Caco-2 (cell line): ENCODE measurements at regions not wholly inside any gene's neighbourhood (a gene's known extent, or its start where the extent isn't known, plus 50 kb on each side); places are given as distances from the start of the nearest gene placed in this dataset.

ENCODE experiments used
- BruUV-seq: library from RNA; stranded (reverse); fragments of 400-500 nt; replicated peaks from 2 replicates; lab custom pipeline; 2021; lab: Mats Ljungman, UMichigan
- CTCF ChIA-PET: fragments of 300-600 bp; sonication (Branson Sonifier 250); formaldehyde crosslinking; loops from one replicate; lab custom pipeline; 2022; ENCODE audit warnings: antibody characterized with exemption; lab: Charles Lee
- POLR2A ChIA-PET: fragments of 300-600 bp; sonication (Branson Sonifier 250); formaldehyde crosslinking; loops from one replicate; lab custom pipeline; 2022; ENCODE audit warnings: antibody characterized with exemption; lab: Charles Lee
- DNase-seq, 2 experiments: peaks; one replicate each; pipeline versions ENCODE4 v3.0.0 to v3.0.0-alpha.2; 2020 to 2022
- H3K27me3 ChIP-seq: replicated peaks from 2 replicates; pipeline ENCODE4 v1.6.0; 2011; ENCODE audit warnings: low read length; ENCODE audit not compliant: control insufficient read depth, insufficient read depth
- H3K36me3 ChIP-seq: 2 replicates; pipeline ENCODE4 v1.5.1; 2011; ENCODE audit warnings: low read length; ENCODE audit not compliant: control insufficient read depth, insufficient read depth
- H3K4me1 ChIP-seq: fragments of 250-450 bp; sonication (Bioruptor Pico); 2 replicates; pipeline ENCODE4 v1.5.1; 2020; ENCODE audit warnings: mild to moderate bottlenecking
- H3K4me3 ChIP-seq: 2 replicates; pipeline ENCODE4 v1.5.1; 2011; ENCODE audit warnings: low read depth, mild to moderate bottlenecking, control low read depth, low read length
- H3K9me3 ChIP-seq: fragments of 250-450 bp; sonication (Bioruptor Pico); 2 replicates; pipeline ENCODE4 v1.5.1; 2020; ENCODE audit warnings: mild to moderate bottlenecking, moderate library complexity
- H3K27ac Mint-ChIP-seq: one replicate; pipeline ENCODE4 v1.8.0; 2022; ENCODE audit warnings: mixed read lengths; ENCODE audit not compliant: unreplicated experiment
- H3K27me3 Mint-ChIP-seq: one replicate; pipeline ENCODE4 v1.8.0; 2022; ENCODE audit warnings: mixed read lengths; ENCODE audit not compliant: insufficient read depth, unreplicated experiment
- H3K36me3 Mint-ChIP-seq: one replicate; pipeline ENCODE4 v1.8.0; 2022; ENCODE audit warnings: mild to moderate bottlenecking, mixed read lengths; ENCODE audit not compliant: insufficient read depth, unreplicated experiment
- H3K4me1 Mint-ChIP-seq: one replicate; pipeline ENCODE4 v1.8.0; 2022; ENCODE audit warnings: low read depth, mixed read lengths; ENCODE audit not compliant: unreplicated experiment
- H3K4me3 Mint-ChIP-seq: one replicate; pipeline ENCODE4 v1.8.0; 2022; ENCODE audit warnings: mild to moderate bottlenecking, moderate library complexity, mixed read lengths; ENCODE audit not compliant: unreplicated experiment
- H3K9me3 Mint-ChIP-seq: one replicate; pipeline ENCODE4 v1.8.0; 2022; ENCODE audit warnings: mixed read lengths; ENCODE audit not compliant: unreplicated experiment
- CTCF ChIP-seq, 2 experiments: fragments of 200-600 bp in 1 of 2; IDR thresholded peaks; 1 replicate in 1 of 2; 2 replicates in 1 of 2; pipeline versions ENCODE4 v1.5.1 to v1.8.0; 2011 to 2022; ENCODE audit warnings: antibody characterized with exemption in 1 of 2, control low read depth in 1 of 2, inconsistent platforms in 1 of 2, low read depth in 1 of 2, low read length in 1 of 2, mild to moderate bottlenecking in 1 of 2, moderate library complexity in 1 of 2; ENCODE audit not compliant: insufficient read depth in 1 of 2, severe bottlenecking in 1 of 2, unreplicated experiment in 1 of 2
- intact Hi-C: fragments of 100-400 bp; cut with micrococcal nuclease; formaldehyde crosslinking; loops from one replicate; pipeline ENCODE4 v1.10.0; 2022; ENCODE audit not compliant: unreplicated experiment

- no TSS peak for BruUV-seq
- intact Hi-C loops = loop anchor here (5.0 kb wide), 1 partner anchor 80 kb away; the partner anchor contains the start of gene TLN2
- H3K4me1 Mint-ChIP-seq = peaks cover 36% of the 10 kb centered on the region
- H3K4me3 Mint-ChIP-seq = no peak overlapping the region
- Histone ChIP-seq H3K4me1 (peaks cover 38% of the 10 kb centered on the region), H3K27me3 (no peaks in the 10 kb centered on the region), H3K36me3 (peaks cover 2% of the 10 kb centered on the region; the same call in 1 of the 2 replicates), H3K4me3 (no peak overlapping the region), H3K9me3 (no peaks in the 10 kb centered on the region)
- ChIA-PET POLR2A (no interaction called here), CTCF (no interaction called here)
- H3K27me3 Mint-ChIP-seq = no peaks in the 10 kb centered on the region
- peak in 1 of 2 experiments; percentile 41 for DNase-seq
- peaks cover 11% of the 10 kb centered on the region for H3K36me3 Mint-ChIP-seq
- no peak for TF ChIP-seq CTCF (IDR thresholded peaks at IDR 0.05; ENCODE audit: insufficient read depth in 1 of 2, low read depth in 1 of 2, low read length in 1 of 2, severe bottlenecking in 1 of 2, unreplicated experiment in 1 of 2)
- H3K9me3 Mint-ChIP-seq = no peaks in the 10 kb centered on the region
- peak overlapping the region; percentile 48 for H3K27ac Mint-ChIP-seq
Observed at GRCh38 chr15:62472616-62473299, 307.7 kb upstream of the C2CD4B start.

GRCh38 chr15:62474021-62474770 is 309.1 kb upstream of the C2CD4B start:
- no TSS peak for BruUV-seq
- Mint-ChIP-seq H3K27ac (no peak overlapping the region), H3K9me3 (no peaks in the 10 kb centered on the region), H3K27me3 (no peaks in the 10 kb centered on the region), H3K4me1 (peaks cover 31% of the 10 kb centered on the region), H3K36me3 (peaks cover 11% of the 10 kb centered on the region), H3K4me3 (no peak overlapping the region)
- Histone ChIP-seq H3K4me1 (peaks cover 34% of the 10 kb centered on the region), H3K9me3 (no peaks in the 10 kb centered on the region), H3K27me3 (no peaks in the 10 kb centered on the region), H3K36me3 (peaks cover 2% of the 10 kb centered on the region; the same call in 1 of the 2 replicates), H3K4me3 (no peak overlapping the region)
- DNase-seq = no peak
- ChIA-PET POLR2A (no interaction called here), CTCF (interaction anchor here (0.6 to 0.7 kb wide), 2 partner anchors 49 to 938 kb away, joined by 3 to 4 read pairs; no protein-coding TSS in a partner anchor)
- intact Hi-C loops = loop anchor here (5.0 kb wide), 1 partner anchor 82 kb away; the partner anchor contains the start of gene TLN2
- TF ChIP-seq CTCF (IDR thresholded peaks at IDR 0.05; ENCODE audit: insufficient read depth in 1 of 2, low read depth in 1 of 2, low read length in 1 of 2, severe bottlenecking in 1 of 2, unreplicated experiment in 1 of 2) = no peak

GRCh38 chr15:62474771-62475124 is 309.7 kb upstream of the C2CD4B start:
- peaks cover 28% of the 10 kb centered on the region for H3K4me1 ChIP-seq
- Mint-ChIP-seq H3K36me3 (peaks cover 11% of the 10 kb centered on the region), H3K27me3 (no peaks in the 10 kb centered on the region), H3K27ac (no peak overlapping the region), H3K9me3 (no peaks in the 10 kb centered on the region), H3K4me1 (peaks cover 27% of the 10 kb centered on the region), H3K4me3 (no peak overlapping the region)
- DNase-seq = no peak
- peaks cover 2% of the 10 kb centered on the region; the same call in 1 of the 2 replicates for H3K36me3 ChIP-seq
- intact Hi-C loops = loop anchor here (5.0 kb wide), 1 partner anchor 82 kb away; the partner anchor contains the start of gene TLN2
- H3K4me3 ChIP-seq = no peak overlapping the region
- CTCF ChIA-PET = no interaction called here
- POLR2A ChIA-PET = no interaction called here
- H3K27me3 ChIP-seq = no peaks in the 10 kb centered on the region
- BruUV-seq = no TSS peak
- no peak for TF ChIP-seq CTCF (IDR thresholded peaks at IDR 0.05; ENCODE audit: insufficient read depth in 1 of 2, low read depth in 1 of 2, low read length in 1 of 2, severe bottlenecking in 1 of 2, unreplicated experiment in 1 of 2)
- H3K9me3 ChIP-seq = no peaks in the 10 kb centered on the region
